Hematopoietic multipotent progenitor cell treated with erythropoietin and hydrocortisone succinate and interleukin-3 and kit ligand, for 6 days (in vitro differentiated cells): ENCODE measurements at regions not wholly inside any gene's neighbourhood (a gene's known extent, or its start where the extent isn't known, plus 50 kb on each side); places are given as distances from the start of the nearest gene placed in this dataset.
A peak's percentile ranks its signal among the peaks of the same experiment; 100 is the strongest.

Experiments used
- DNase-seq: peaks from one replicate; pipeline ENCODE4 v3.0.0-alpha.2; 2015

DNA sequence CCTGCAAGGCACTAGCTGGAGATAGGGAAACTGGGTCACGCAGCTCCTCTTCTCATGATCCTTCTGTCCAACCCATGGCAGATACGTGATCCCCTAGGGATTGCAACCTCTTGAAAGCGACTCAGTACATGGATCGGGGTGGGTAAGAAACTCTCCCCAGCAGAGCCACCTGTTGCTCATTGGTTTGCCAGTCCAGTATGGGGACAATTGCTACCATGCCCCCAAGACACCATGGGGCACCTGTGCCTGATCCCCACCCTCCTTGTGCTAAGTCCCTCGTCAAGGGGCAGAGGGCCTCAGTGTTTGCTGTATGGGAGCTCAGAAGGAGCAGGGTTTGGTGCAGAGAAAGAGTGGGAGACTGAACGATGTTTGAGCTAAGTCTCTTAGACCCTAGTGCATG is 500.9 kb downstream of the ENC1 start:
- DNase-seq = no peak

DNA sequence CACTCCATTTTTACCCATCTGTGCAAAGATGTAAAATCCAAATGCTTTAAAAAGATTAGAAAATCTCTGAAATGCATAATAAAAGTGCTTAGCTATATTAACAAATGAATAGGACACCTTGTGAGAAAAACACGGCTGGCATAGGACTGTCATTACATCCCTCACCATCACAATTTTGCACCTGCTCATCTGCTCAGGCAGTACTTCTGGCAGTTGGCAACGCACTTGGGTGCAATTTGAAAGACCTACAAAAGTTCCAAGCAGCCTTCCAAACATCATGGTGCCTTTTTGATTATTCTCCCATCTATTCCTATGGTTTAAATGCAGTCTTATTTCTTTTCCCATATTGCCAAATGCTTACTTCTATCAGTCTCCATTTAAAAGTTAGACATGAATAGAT is 501.8 kb downstream of the ENC1 start:
- DNase-seq = no peak

DNA sequence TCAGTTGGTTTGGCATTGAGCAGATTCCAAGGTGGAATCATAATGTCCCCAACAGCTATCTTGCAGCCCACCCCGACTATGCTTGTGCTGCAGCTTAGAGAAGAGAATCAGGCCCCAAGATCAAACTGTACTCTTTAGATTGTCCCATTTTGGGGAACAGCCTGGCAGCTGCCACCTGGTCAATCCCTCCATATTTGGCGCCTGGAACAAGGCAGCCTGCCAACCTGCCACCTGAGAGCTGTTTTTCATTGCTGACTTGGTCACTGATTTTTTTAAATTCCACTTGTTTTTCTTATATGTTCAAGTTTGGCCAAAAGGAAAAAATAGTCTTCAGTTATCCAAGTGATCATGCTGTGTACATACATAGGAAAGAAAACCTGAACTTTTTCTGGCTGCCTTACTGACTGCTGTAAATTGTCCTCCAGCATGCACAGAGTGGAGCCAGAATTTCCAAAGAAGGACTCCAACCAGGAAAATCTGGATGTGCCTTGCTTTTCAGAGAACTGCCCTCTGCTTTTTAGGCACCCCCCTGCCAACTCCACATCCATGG is 504.2 kb downstream of the ENC1 start:
- no peak for DNase-seq

DNA sequence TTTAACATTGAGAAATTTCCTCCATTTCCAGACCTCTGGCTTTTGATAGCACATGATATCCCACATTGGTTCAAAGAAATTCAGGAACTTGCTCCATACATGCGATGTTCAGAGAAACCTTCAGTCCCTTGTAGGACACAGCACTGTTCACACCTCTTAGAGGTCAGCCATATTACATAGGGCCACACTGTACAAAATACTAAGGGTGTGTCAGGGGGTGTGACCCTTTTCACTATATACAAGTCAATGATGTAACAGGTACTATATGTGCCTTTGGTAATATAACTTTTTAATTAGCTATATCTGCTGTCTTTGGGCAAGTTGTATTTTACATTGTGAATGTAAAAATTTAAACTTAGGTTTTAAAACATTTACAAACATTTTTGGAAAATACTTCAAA is 505.5 kb downstream of the ENC1 start:
- DNase-seq = no peak

DNA sequence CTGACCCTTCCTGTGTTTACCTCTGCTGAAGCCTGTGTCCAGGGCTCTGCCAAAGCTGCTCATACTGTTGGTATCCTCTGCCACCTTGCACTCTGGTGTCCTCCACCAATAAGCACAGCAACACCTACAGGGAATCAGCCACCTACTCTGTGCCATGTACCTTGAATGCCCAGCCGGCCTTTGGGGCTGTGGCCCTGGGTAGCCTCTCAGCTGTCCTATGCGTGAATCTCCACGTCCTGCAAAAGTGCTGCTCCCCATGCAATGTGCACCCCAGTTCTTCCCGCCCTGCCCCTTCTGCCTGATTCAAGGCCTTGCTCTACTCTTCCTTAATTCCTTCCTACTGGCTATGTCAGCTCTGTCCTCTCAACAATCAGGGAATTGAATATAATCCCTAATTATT is 506.5 kb downstream of the ARHGEF28 start:
- no peak for DNase-seq

DNA sequence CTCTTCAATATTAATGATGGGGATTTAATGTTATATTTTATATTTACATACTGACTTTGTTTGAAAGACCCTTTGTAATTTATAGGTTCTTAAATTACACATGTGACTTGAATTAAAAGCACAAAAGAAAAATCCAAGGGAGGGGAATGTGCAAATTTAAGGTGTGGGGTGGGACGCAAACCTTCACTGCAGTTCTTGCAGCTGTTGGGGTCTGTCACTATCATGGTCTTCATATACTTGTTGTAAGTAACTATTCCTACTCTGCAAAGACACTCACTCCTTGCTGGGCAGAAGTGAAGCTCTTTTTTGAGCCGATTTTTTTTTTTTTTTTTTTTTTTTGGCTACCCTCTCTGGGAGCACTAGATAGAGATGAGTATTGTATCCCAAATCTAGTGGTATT is 505.3 kb downstream of the ARHGEF28 start:
- DNase-seq = no peak

DNA sequence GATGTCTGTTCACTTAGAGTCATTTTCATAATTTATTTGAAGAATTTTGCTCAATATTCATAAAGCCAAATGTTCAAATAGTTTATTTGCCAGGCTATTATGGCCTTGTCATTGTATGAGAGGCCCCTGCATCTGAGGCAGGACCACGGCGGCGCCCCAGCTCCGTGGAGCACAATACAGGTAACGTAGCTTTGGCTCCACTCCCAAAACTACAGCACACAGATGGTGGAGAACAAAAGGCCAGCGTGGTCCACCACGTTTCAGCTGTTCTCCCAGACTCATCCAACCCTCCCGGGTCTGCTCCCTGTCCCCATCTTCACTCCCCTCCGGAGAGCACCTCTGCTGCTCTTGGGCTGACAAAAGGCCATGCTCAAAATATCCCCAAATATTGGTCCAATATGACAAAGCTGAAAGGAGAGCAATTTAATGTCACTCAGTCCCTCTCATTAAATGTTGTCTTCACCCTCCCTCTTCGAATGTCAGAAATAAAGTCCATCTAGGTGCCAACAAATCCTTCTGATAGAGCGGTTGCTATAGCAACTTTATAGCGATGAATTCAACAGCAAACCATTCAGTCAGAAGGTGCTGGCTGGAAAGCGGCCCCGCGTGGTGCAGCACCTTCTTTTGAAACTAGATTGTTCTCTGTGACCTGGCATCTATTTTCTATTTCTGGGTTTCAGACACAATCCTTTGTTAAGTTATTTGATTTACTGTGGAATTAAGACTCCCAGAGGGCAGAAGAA is 504.3 kb downstream of the ARHGEF28 start:
- no peak for DNase-seq

DNA sequence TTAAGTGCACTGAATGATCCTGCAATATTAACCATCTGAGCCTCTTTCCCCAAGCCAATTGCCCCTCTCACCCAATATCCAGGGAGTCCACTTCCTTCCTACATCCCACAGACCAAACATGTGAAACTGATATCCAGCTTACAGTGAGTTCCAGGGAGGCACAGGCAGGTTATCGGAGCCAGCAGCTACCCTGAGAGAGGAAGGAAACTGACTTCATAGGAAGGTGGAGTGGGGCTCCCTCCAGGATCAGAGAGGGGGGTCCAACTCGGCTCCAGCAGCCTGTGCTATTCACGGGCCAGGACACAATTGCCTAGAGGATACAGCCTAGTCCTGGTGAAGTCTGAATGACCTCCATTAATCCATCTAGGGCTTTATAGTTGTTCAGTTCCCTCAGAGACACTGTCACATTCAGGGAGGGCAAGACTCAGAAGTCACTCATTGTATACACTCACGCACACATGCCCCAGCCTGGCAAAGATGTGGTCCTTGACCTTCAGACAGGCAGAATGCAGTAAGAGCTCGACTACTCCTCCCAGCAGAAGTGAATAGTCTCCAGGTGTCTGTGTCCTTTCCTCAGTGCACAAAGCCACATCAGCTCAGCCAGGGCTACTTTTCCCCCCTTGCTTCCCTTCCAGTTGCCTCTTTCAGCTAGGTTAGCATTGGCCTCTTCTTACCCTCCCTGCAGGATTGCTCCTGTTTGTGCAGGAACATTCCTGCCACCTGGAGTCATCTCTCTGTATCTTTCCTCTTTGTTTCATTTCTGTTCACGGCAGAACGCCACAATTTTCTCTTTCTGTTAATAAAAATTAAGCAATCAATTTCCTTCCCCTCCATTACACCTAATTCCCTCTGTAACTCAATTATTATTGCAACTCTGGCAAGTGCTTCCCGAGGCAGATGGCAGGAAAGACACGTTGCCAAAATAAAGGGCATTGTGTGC is 501.7 kb downstream of the ARHGEF28 start:
- DNase-seq = no peak

DNA sequence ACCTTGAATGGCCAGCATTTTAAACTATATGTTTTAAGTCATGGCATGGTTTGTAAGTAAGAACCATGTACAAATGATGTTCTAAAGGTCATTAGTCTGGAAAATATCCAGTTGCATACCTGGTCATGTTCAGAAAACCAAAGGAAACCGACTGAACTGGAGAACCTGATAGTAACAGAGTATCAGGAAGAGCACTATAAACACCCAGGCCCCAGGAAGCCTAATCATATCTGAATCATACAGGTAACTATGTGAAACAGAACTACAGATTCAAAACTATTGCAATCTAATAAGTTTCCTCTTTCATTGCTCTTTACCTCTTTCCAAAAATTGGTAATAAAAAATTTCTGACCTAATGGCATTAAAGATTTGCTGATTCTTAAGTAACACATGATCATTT is 500.3 kb downstream of the ARHGEF28 start:
- DNase-seq = no peak

DNA sequence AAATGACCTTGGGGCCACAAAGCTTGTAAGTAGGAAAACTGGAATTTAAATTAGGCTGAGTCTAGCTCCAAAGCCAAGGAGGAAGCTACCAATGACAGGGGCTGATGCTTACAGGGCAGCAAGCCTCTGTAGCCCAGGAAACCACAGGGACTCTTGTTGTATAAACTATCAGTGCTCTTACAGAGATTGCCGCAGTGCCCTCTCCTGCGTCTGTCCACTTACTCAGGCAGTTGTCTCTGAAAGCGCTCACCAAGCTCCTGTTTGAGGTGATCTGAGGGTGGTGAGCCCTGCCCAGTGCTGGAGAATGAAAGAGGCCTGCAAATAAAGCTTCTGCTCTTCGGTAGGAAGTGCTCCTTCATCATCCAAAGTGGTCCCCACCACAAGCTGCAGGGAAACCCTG is 498.8 kb downstream of the ARHGEF28 start:
- DNase-seq = no peak

DNA sequence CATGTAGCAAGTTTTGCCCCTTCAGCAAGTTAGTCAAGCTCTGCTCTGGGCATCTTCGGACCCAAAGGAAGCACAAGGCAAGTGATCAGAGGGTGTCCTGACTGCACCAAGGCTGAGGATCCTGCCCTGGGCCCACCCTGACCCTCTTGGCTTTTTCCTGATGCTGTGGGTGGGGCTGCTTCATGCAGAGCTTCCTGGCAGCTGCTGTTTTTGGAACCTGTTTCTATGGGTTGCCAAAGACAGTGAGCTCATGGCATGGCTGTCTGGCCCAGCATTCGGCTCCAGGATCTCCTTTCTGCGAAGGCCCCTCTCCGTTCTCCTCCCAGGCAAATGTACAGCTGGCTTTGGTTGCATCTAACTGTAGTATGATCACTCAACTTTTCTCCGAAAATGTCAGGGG is 497.9 kb downstream of the ARHGEF28 start:
- DNase-seq = no peak

DNA sequence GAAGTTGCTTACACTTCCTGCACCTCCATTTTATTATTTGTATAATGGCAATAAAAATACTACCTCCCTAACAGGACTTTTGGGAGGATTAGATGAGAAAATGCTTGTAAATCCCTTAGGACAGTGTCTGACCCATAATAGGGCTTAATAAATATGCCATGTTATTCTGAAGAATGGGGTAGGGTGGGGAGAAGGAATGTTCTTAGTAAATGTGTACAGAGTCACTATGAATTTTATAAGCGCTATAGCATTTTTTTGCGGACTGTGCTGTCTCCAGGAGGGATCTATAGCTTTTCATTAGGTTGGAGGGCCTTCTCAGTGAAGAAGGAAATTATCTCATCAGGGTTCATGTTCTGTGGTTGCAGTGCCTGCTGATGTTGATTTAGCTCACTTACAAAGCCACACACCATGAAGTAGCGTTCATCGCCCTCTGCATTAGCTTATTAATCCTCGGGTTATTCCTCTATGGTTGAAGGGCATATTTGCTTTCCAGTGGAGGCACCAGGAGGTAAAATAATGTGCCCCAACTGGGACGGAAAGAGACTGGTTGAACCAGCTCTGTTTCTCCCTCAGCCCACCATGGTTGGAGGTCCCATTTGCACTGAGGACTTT is 497.1 kb downstream of the ARHGEF28 start:
- no peak for DNase-seq

DNA sequence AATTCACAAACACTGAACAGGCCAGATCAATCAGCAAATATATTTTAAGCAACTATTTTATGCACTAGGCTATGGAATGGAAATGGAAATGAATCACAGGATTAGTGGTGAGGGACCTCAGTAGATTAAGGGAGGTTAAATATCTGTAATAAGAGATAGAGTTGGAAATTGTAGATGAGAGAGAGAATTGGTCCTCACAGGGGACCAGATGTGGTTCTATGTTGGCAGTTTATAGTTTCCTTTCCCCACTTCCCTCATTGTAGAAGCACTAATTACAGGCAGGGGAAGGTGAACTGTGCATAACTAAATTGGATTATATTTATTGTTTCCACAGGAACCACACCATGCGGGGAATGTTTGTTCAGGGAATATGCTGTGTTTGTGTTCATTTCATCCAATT is 496.2 kb downstream of the ARHGEF28 start:
- no peak for DNase-seq

DNA sequence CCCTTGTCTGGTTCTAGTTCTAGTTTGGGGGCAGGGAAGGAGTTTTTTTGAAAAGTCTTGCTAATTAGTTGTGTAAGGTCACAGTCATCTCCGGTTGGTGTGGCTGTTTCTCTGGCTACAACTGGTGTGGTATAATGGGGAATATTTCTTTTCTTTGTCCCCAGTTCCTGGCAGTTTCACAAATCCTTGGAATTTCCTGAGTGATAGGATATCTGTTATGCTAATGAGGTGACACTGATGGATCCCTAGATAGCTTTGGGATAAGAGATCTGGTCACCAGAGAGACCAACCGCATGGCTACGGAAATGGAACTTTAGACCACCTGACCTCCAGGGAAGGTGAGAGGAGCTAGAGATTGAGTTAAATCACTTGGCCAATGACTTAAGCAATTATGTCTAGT is 494.6 kb downstream of the ARHGEF28 start:
- DNase-seq = no peak

DNA sequence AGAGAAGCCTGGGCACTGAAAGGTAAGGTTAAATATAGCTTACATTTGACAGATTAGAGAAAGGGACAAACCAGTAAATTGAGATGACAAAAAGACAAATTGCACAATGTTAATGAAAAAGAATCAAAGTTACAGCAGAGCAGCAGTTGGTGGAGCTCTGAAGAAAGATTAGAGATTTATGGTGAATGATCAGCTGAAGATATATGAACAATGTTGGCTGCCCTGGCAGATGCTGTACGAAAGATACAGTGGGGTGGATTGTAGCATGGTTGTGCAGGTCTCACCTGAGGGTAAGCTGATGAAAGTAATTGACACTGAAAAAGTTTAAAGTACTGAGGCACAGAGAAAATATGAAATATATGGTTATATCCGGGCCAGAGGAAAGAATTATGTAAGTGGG is 492.1 kb downstream of the ARHGEF28 start:
- DNase-seq = no peak

DNA sequence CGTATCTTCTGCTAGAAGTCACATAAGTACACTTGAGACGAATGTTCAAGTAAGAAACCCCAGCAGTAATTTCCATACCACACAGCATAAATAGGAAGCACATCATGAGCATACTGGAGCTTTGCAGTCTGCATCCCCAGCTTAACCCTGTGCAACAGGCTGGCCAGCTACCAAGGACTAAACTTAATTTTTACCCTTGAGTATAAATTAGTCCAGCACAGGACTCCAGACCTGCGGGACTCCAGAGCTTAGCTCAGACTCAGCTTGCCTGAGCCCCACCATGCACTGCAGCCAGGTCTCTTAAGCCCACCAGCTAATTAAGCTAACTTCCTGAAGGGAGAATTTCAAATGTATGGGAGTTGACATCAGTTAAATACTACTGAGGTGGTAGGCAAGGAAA is 491.0 kb downstream of the ARHGEF28 start:
- DNase-seq = no peak

DNA sequence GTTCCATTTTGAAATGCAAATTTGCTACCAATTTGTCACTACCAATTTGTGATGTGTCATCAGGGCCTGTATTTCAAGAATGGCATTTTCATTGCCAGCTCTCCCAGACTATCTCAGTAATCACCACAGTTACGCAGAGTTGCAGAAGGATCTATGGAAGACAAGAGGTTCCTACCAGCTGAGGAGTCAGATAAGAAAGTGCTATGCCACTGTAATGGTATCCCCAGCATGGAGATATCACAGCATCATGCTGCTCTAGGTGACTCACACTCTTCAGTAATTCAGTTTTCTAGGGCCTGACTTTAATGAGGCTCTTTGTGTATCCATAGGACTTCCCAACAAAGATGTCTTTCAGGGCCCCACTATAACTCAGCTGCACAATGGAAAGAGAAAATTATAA is 490.3 kb downstream of the ARHGEF28 start:
- peak; percentile 9 for DNase-seq

DNA sequence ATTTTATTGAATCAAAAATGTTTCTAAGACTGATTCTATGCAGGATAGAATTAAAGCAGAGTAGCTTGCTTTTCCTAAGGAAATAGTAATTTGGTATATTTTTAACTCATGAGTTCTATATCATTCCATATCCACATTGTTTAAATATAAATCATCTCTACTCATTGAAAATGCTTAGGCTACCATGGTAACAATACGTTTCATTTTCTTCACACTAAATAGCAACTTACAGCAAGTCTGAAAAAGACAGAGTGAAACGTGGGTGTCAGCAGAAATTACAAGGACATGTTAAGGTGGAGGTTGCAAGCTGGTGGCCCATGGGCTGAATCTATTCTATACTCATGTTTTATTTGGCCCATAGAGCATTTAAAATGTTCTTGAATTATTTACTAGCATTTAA is 487.9 kb downstream of the ARHGEF28 start:
- no peak for DNase-seq

DNA sequence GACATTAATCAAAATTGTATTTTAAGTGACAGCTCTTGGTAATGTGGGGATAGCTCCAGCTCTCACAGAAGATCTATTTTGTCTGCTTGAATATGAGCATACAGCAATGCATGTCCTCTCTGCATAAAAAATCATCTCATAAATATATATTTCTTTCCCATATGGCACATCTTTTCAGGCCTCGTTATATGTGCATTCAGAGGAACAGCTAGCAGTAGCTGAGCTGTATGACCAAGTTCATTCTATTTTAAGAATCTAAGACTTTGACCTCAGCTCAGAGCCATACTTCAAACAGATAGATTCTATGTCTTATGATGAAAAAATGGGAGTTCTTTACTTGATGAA is 487.2 kb downstream of the ARHGEF28 start:
- DNase-seq = no peak

DNA sequence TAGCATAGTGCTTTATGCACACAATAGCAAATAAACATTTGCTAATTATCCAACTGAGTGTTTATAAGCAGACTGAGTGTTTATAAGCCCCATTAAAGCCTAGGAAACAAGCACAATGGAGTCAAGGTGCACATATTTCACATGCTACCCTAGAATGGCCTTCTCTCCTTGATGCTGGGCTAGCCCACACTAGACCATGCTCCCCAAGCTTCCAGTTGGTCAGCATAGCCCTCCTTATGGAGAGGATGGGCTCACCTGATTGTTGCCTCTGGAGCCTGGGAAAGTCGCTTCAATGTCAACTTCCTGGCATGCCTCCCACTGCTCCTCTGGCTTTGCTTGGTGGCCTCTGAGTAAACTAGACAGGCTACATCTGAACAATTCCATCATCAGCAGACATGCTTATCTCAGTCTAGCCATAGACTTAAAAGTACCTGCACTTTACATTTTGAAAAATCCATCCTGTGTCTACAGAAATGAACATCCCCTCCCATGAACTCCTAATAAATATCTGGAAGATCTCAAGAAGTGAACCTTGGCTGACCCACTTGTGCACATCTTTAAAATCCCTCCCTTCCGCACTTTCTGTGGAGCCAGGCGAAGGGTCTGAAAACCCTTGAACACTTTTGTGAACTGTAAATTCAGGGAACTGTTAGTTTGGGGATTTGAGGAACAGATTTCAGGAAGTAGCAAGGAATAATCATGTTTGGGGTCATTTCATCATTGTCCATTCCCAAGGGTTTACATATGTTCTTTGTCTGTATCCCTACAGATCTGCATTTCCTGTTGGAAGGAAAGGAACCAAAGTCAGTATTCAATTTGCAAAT is 486.6 kb downstream of the ARHGEF28 start:
- no peak for DNase-seq

DNA sequence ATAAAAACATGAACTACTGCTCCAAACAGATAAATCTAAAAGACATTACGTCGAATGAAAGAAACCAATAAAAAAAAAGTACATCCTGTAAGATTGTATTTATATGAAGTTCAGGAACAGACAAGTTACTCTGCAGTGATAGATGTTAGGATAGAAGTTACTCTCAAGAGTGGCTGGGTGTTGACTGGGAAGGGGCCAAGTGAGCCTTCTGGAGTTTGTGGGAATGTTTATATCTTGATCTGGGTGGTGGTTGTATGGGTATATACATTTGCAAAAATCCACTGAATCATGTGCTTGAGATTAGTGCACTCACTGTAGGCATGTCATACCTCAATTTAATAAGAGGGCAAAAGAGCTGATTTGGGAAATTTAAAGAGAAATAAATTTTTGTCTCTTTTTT is 485.8 kb downstream of the ARHGEF28 start:
- no peak for DNase-seq

DNA sequence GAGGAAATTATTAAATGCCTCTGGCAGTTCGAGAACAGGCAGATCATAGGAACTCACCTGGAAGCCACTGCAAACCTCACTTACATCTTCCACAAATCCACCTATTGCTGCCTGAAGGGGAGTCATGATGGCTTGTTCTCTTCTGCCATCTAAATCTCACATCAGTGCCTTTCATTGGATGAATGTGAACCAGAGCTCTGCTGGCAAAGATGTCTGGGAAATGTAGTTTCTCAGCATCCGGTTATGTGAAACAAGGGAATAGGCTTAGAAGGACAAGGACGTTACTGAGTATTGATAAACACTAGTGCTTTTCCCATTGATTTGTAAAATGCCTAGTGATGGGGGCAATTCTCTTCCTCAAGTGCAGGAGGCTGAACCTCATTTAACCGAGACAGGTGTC is 483.3 kb downstream of the ARHGEF28 start:
- DNase-seq = no peak

DNA sequence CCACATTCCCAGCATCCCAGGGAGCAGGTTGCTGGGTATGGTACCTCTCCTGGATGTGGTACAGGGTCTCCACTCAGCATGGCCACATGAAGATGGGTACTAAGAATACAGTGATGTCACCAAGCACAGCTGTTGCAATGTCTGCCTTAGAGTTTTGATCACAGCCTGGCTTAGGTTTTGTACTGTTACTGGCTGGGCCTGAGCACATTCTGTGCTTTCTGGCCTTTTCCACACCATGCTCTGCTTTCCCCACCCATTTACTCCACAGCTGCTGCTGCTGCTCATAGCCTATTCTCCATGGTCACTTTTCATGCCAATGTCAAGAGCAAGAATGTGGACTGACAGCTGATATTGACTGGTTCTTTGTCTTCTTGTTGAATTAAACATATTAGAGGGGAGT is 481.9 kb downstream of the ARHGEF28 start:
- DNase-seq = no peak
